NCI-H526 (cell line): ENCODE measurements at regions not wholly inside any gene's neighbourhood (a gene's known extent, or its start where the extent isn't known, plus 50 kb on each side); places are given as distances from the start of the nearest gene placed in this dataset.

Experiments used
- DNase-seq, 2 experiments: peaks; one replicate each; lab custom pipeline; 2025; lab: John Stamatoyannopoulos, UW

DNA sequence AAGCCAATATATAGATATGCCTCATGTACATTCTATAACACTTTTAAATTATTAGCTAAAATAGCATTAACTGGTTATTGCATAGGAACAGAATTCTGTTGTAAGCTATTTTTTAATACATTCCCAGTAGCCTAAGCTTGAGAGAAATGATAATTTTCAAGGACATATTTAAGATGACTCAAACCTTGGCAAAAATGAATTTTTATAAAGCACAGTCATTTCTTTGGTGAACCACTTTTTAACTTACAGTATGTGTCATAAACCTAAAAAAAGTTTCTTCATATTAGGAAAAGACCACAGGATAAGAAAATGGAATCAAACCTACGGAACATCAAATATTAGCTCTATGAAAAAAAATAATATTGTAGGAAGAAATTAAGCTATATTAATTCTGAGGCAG lies 986.3 kb downstream of the STIM2 start:
- DNase-seq, result no peak

DNA sequence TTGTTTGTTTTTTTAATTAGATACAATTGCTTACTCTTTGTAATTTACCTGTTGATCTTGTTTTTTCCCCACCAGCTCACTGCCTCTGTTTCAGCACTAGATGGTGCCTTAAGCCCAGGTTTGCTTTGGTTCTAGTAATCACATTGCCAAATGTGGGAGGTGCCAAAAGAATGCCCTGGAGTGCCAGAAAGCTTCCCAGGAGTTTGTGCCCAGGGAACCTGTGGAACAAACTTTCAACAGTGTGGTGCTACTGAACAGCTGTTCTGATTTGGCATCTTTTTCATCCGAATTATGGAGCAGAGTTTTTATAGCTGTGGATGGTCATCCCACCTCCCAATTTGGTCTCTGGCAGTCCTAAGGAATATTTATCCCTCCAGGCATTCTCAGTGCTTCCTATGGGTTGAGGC lies 1000.7 kb downstream of the STIM2 start:
- peak in 1 of 2 experiments; percentile 28 for DNase-seq

DNA sequence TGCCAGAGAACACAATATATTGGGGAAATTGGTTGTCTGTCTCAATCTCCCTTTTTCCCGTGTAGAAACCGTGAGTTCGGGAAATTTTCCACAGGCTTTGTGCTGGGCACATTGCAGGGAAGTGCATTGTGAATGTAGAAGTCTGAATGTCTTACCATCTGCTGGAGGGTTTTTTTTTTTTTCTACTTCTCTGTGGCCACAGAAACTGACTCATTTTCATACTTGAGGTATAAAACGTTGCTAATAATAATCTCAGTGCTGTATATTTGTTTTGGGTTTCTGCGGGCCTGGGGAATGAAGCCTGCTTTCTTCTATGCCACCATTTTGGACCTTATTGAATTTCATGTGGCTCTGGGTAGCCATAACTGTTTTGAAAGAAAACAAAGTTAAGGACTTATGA lies 1001.2 kb downstream of the STIM2 start:
- no peak for DNase-seq

DNA sequence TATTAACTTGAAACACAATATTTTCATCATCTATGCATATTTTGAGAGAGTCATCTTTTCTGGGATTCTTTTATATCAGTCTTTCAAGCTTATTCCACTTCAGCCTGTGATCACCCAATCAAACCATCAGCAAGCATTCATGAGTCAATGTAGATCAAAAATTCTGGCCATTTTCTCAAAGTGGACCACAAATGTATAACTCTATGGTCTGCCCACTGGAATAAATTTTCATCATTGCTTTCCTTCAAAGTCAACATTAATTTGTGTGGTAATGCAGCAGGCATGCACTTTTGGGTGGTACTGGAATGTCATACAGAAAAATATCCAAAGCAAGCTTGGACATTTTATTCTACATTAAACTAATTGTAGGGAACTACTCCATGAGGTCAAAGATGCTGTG lies 1013.0 kb downstream of the STIM2 start:
- DNase-seq, result no peak

DNA sequence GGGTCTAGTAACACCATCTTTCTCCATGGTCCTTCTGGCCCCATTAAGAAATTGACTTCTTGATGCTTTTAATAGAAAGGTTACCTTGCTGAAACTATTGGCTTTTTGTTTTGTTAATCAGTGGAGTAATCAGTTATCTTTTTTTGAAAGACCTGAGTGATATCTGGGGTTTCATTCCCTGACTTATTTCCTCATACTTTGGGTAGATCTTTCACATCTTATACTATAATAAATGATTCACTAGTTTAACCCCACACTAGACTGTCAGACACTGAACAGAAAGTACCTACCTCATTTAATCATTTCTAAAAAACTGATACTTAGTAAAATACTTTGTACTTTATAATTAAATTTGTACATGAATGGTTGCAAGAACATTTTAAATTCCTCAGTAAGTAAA lies 1021.1 kb downstream of the STIM2 start:
- no peak for DNase-seq

DNA sequence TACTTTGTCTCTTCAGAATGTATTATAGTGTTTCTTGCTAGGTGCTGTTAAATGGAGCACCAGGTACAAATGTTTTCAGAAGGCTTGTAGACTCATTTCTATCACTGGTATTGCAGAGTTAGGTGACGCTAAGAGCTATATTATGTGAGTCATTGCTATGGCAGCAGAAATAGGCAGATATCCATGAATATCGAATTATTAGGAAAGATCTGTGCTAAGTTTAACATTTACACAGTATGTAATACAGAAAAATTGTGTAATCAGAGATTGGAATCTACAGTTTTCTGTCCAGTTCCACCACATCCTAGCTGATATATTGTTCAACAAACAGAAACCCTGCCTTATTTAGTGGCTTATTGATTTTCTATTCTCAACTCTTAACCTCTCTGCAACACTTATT lies 1025.5 kb downstream of the STIM2 start:
- DNase-seq, result no peak

DNA sequence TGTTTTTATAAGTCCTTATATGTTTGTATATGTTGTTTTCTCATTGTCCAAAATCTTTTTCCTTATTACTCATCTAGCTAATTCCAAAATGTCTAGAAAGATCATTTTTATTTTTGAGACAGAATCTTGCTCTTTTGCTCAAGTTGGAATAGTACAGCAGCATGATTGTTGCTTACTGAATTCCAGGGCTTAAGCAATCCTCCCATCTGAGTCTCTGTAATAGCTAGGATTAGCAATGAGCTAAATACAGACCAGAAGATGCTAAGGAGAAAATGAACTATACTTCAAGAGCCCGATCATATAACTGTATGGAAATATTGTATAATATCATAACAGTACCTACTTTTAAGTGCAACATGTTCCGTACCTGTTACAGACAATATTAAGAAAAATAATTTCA lies 1027.0 kb downstream of the STIM2 start:
- DNase-seq, result no peak

DNA sequence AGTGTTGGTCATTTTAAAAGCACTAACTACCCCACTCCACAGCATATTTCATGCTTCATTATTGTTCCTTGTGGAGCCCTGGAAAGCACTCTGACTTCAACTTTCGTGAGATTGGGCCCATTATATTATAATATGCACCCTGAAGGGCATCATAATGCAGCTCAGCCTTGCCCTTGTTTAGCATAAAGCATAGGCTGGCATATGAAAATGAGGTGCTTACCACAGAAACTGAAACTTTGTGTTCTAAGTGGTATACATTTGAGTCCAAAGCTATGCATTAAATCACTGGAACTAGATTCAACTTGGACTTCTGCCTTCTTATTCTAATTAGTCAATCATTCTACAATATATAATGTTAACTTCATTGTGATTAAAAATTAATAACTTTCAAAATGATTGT lies 1027.9 kb downstream of the STIM2 start:
- DNase-seq, result no peak

DNA sequence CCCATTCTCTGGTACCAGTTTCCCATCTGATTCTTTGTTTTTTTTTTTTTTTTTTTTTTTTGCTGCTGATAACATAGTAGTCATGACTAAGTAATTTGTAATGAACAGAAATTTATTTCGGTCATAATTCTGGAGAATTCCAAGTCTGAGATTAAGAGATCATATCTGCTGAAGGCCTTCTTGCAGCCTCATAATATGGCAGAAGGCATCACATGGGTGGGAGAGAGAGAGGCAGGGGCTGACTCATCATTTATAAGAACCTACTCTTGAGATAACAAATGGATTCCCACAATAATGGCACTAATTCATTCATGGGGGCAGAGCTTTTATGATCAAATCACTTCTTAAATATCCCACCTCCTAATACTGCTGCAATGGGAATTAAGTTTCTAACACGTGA lies 1034.3 kb downstream of the STIM2 start:
- DNase-seq, result no peak

DNA sequence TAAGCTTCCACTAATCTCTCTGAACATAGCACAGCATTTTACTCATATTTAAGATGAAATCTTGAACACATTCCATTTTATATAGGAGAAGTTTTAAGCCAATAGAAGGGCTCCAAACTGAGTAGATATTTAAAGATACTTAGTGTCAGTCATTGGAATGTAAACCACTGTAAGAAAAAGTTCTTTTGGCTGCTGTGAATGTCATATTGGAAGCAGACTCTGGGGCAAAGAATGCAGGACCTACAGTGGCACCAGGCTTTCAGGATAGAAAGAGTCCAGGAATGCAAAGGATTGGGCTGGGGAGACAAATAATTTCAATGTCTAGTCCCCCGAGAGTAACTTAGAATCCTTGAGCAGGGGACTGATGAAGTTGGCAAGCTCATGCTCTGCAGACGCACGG lies 1047.7 kb downstream of the STIM2 start:
- no peak for DNase-seq

DNA sequence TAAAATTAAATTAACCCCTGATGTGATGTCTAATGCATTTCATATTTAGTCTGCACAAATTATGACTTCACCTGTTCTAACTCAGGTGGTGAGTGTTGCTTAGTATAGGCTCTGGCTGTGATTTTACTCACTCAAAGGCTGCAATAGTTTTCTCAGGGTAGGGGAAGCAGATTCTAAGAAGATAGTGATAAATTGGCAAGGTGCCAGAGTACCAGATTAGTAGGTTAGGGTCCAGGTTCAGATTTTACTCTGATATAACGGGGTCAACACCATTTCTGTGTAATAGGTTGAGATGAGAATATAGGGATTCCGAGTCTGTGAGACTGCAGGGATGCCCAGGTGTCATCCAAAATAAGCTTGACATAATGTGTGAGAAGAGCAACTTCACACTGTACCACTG lies 1049.6 kb downstream of the STIM2 start:
- DNase-seq, result no peak

DNA sequence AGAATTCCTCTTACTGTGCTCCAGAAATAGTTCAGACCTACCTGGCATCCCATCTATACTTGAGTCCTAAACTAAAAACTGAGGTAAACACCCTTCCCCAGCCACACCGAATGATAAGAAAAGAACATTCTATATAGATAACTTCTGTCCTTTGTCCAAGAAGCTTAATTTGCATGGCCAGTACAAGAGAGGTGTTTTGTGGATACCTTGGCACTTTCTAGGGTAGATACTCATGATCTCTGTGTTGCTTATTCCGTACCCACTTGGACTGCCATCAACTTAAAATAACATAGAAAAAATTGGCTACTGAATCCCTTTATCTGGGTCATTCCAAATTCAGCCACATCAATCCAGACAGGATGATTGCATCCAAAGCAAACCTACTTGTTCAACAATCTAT lies 1050.4 kb downstream of the STIM2 start:
- no peak for DNase-seq

DNA sequence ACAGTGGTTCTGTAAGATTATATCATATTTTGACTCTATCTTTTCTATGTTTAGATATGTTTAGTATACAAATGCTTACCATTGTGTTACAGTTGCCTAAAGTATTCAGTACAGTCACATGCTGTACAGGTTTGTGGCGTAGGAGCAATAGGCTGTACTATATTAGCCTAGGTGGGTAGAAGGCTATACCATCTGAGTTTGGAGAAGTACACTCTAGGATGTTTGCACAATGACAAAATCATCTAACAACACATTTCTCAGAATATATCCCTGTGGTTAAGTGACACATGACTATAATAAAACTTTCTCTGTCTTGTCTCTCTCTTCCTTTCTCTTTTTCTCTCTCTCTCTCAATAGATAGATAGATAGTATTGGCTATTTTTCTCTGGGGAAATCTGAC lies 1053.1 kb downstream of the STIM2 start:
- DNase-seq, result no peak

DNA sequence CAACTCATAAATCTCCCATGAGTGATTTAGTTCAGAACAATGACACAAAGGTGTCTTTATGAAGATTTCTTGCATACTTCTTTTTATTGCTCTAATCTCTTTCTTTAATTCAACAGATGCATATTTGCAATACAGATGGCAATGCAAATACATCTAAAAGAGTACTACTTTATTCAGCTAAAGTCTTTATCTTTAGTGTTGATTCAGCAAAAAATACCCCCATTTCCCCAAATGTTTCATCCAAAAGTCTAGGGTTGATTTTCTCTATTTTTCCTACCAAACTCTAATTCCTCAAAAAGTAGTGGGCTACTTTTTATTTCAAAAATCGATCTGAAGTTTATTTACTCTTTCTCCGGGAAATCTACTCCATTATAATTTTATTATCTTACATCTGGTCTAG lies 1055.2 kb downstream of the STIM2 start:
- no peak for DNase-seq

DNA sequence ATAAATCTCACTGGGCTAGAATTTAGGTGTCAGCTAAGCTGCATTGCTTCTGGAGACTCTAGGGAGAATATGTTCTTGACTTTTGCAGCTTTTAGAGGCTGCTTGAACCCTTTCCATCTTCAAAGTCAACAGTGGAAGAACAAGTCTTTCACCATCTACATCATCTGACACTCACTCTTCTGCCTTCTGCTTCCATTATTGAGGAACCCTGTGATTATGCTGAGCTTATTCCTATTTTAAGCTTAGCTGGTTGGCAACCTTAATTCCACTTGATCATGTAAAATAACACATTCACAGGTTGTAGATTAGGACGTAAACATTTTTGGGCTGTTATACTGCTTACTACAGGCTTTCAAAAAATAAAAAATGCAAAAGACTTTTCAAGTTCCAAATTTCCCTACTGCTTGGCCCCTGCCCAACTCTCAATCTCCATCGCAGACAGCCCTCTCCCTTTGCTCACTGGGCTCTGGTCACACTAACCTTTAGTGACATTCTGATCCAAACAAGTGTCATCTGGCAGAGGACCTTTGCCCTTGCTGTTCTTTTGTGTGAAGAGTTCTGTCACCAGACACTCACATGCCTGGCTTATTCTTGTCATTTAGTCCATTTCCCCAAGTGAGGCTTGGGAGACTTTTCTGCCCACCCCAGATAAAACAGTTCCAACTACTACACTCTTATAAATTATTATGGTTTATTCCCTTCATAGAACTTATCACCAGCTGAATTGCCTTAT lies 1056.0 kb downstream of the STIM2 start:
- DNase-seq, result no peak

DNA sequence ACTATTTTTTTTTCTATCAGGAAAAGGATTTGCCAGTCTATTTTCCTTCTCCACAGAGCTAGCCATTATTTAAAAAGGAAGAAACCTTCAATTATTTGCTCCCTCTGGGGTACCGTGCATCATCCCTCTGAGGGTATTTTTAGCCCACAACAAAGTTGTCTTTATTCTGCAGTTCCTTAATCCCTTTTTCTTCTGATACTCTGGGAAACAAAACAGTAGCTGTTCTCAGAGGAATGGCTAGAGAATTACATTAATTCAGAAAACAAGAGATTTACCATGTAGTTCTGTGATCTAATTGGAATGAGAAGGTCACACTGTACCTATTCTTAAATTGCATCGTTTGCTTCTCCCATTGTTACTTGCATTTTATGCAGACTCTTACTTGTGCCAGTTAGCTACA lies 1056.7 kb downstream of the STIM2 start:
- no peak for DNase-seq

DNA sequence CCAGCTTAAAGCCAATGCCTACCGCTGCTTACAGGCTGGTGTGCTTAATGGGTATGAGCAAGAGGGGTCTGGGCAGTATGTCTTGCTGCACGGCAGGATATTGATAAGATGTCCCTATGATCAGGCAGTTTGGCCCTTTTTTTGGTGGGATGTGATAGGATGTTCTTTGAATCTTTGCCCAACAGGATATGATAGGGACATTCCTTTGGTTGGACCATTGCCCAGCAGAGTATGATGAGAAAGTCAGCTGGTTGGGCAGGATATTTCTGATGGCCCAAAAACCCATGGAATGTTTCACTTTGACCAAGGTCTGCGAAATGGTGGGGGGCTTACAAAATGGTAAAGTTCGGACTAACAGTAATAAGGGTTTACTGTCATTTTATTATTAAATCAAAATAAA lies 1060.6 kb downstream of the STIM2 start:
- DNase-seq, result no peak

DNA sequence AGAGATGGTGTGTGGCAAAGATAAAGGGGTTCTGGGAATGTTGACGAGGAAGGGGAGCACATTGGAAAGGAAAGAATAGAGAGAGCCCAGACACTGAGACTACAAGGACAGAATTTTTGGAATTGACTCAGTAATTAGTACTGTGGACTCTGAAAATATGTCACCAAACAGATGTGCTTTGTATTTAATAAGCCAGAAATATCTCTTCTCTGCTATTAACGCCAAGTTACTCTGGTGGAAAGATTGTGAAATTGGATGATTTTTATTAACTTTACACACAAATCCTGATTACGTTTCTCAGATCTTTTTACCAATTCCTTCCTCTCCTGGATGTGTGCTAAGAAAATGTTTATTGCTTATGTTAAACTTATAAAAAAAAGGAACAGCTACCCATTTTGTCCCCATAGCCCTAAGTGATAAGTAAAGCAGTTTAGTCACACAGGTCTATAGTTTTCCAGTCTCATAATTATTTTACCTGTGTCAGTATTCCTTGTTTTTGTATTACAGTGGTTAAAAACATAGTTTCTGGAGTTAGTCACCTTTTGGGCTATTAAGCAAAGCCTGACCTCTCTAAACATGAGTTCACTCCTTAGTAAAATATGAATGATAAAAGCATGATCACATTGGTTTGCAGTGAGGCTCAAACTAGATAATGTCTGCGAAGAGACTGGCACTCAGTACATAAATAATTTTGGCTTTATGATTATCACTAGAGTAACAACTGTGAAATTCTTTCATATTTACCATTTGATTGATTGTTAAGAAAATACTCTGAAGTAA lies 1068.3 kb downstream of the STIM2 start:
- no peak for DNase-seq

DNA sequence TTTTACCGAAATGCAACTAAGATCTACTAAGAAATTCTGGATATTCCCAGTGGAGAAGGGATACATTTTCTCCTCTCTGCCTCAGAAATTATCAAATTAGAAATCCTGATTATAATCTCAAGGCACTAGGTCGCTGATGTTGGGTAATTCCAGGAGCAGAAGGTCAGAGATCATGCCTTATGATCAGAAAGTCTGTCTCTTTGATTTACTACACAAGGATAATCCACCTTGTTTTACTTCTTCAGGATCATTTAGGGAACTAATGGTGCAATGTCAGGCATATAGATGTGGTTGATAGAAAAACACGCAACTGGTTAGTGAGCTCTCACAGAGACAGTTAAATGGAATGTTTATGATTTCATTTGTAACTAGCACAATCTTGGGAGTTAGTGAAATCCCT lies 1069.7 kb downstream of the STIM2 start:
- no peak for DNase-seq

DNA sequence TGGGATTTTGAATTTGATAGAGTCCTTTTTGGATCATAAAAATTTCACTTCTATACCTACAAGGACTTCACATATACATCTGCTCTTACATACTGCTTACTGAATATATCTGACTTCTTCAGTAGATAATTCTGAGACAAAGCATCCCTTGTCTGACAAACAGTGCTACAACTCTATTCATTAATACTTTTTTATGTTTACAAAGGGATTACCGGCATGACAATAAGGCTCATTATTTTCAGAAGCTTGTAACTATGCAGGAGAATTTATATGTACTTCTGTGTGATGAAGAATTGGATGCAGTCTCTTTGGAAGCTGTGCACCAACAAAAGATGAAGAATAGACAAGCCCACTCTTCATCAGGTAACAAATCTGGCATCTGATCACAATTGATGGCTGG lies 1070.3 kb downstream of the STIM2 start:
- no peak for DNase-seq

DNA sequence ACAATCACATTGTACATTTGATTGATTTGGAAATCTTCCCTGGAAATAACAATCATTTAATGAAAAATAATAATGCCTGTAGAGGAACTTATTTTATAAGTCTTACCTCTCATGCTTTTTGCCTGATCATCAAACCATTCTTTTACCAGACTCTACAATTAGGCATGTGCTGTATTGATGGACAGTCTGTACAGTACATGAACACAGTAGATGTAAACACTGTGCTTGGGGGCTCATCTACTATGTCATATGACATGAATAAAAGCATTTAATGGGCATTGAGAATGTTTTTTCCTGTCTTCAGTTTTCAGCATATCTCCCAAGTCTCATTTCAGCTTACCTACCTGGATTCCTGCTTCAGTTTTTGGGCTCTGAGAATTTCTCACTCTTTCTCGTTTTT lies 1070.9 kb downstream of the STIM2 start:
- DNase-seq, result no peak

DNA sequence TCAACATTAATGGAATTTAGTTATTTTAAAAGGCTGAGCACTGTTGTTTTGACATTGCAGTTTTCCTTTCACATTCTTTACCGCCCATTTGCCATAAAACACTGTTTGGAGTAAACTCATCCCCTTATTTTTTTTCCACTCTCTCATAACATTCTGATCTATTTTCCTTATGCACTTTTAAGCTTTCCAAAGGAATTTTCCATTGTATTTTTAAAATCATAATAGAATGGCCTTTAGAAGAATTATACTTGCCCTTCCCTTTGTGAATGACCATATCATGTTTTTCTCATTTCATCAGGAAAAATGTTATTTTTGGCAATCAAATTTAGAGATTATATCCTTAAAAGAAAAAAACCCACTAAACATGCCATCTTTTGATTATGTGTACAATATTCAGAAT lies 1074.2 kb downstream of the STIM2 start:
- DNase-seq, result no peak

DNA sequence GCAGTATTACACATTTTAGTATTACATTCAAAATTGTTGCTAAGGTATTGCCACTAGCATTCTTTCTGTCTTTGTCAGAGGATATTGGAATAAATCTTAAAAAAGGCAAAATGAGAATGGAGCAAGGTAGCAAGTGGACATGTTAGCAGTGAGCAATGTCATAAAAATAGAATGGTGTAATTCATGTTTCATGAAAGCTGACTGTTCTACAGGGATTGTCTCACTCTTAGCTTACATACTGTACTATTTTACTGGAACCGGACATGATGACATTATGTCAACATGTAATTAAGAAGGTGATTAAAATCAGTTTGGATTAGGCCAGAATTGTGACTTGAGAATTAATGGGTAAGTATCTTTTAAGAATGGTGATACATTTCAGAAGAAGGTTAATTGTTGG lies 1086.2 kb downstream of the STIM2 start:
- no peak for DNase-seq

DNA sequence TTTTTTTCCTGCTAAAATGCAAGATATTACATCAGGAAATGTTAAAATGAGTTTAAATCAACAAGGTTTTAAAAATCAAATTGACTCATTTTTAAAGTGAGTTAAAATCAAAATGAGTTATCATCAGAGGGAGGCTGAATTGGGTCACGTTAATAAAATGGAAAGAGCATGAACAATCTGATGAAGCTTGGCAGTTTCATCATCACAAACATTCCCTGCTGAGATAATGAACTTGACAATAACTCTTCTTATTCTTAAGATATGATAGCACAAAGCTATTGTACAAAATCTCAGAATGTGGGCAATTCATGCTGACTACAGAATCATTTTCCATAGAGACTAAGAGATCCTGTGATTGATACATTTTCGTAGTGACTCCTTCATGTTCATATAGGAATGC lies 1086.7 kb downstream of the STIM2 start:
- no peak for DNase-seq
